ENCODE measurements at regions not wholly inside any gene's neighbourhood (a gene's known extent, or its start where the extent isn't known, plus 50 kb on each side); places are given as distances from the start of the nearest gene placed in this dataset.
A peak's percentile ranks its signal among the peaks of the same experiment; 100 is the strongest.

DNA sequence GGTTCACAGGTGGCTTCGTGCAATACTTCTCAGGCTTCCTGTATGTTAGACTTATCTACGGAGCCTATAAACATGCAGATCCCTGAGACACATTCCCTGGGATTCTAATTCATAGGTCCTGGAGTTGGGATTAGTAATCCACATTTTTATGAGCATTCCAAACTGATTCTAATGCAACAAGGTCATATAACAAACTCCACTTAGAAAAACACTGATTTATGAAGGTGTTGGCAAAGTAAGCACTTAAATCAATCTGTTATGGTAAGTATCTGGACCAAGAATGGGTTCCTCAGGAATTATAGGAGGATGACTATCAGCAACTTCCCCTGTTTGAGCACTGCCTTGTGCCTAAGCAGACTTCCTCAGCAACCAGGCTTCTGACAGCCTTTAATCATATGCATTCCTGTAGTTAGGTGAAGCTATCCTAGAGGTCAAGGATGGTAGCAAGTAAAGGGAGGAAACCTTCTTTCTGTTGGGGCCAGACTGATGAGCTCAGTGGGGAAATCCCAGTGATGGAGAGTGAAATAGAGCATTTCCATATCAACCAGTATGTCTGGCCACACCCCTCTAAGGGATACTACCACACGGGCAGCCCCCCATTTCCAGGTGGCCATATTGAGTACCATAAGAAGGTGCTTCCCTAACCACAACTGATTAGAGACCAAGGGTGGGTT, 89.6 kb downstream of the RASSF10 start:
- no peaks in the 10 kb centered on the region for H3K36me3 Mint-ChIP-seq
- DNase-seq (no peak), ATAC-seq (replicated peaks) (no peak)
- H3K27me3 Mint-ChIP-seq, result peaks cover 3 to 12% of the 10 kb centered on the region in 2 donors
- H3K27ac Mint-ChIP-seq, result no peak overlapping the region
- peaks cover 0 to 2% of the 10 kb centered on the region in 2 donors for H3K9me3 Mint-ChIP-seq
- no peak overlapping the region for H3K4me3 Mint-ChIP-seq
- H3K4me1 Mint-ChIP-seq, result no peaks in the 10 kb centered on the region

DNA sequence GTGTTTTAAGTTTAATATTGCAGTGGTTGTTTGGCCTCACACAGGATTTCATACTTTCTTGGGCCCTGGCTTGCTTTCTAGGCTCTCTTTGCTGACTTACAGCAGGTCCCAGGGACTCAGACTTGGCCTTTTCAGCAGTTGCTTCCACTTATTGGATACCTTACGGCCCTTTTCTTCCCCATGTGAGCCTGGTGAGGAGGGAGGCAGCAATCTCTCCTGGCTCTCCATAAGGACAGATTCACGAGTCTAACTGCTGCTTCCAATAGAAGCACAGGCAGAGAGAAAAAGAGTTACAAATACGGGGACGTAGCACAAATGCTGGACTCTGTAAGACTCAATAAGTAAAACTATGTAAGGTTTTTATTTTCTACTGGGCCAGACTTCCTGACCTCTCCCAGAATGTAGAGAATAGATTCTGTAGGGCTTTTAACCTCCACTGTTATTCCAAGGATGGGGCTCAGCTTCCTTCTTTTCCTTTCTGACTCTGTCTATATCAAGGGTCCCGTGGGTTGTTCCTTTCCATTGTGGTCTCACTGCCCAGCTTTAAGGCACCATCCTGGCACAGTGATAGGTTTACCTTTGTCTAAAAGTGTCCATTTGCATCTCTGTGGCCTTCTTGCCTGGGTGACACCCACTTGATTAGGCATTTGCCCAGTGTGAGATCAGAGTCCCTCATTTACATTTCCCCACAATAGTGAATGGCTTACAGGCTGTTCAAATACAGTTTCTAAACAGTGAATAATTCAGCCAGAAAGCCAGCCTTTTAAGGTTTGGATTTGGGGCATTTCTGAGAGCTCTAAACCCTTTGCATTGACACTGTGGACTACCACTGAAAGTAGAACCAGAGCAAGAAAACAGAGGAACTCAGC, 92.8 kb downstream of the RASSF10 start:
- peaks cover 24% of the 10 kb centered on the region in 2 donors for H3K27me3 Mint-ChIP-seq
- no peak for ATAC-seq (replicated peaks)
- H3K27ac Mint-ChIP-seq, result no peak overlapping the region
- H3K4me3 Mint-ChIP-seq, result no peak overlapping the region
- no peaks in the 10 kb centered on the region for H3K9me3 Mint-ChIP-seq
- H3K4me1 Mint-ChIP-seq, result peaks cover 4 to 6% of the 10 kb centered on the region in 2 donors
- no peak for DNase-seq
- no peaks in the 10 kb centered on the region for H3K36me3 Mint-ChIP-seq

DNA sequence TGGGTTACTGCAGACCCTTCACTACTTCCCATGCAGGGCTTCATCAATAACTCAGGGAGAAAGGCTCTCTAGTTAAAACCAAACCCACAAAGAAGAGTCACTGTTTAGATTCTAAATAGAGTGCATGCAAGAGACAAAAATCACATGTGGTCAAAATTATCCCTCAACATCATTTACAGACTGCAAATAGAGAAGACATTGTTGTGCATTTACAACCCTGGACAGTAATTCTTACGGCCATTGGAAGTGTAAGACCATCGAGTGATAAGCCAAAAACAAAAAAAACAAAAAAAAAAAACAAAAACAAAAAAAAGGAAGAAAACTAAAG, 93.4 kb downstream of the RASSF10 start:
- ATAC-seq (replicated peaks) (no peak), DNase-seq (no peak)
- Mint-ChIP-seq H3K4me1 (peaks cover 4 to 6% of the 10 kb centered on the region in 2 donors), H3K27me3 (peaks cover 24% of the 10 kb centered on the region in 2 donors), H3K4me3 (no peak overlapping the region), H3K36me3 (no peaks in the 10 kb centered on the region), H3K9me3 (no peaks in the 10 kb centered on the region), H3K27ac (no peak overlapping the region)

DNA sequence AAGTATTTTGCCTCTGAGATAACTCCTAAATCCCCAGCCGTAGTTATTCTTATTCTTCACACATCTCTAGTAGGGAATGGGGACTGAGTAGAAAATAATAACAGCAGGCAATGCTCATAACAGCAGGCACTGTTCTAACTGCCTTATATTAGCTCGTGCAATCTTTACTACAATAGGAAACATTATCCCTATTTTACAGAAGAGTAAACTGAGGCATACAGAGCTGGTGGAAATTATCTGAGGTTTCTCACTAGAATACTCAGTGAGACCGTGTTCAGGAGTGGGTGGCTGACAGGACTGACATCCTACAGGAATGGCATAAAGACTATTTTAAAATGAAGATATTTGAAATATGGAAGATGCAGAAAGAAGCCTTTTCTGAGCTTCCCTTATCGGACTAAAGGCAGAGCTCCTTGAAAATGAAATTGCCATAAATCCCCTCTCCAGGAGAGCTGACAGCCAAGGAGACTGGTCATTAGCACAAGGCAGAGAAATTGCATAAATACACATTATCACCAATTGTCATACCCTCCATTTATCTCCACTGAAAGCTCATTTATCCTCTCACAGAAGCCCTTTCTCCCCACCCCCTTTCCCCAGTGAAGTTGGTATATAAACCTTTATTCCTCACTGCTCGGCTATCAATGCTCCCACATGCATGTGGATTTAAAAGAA, 93.9 kb downstream of the RASSF10 start:
- H3K4me3 Mint-ChIP-seq, result no peak overlapping the region
- no peak for ATAC-seq (replicated peaks)
- no peak for DNase-seq
- peaks cover 4 to 6% of the 10 kb centered on the region in 2 donors for H3K4me1 Mint-ChIP-seq
- peaks cover 24 to 27% of the 10 kb centered on the region in 2 donors for H3K27me3 Mint-ChIP-seq
- no peak overlapping the region for H3K27ac Mint-ChIP-seq
- peaks cover 0 to 5% of the 10 kb centered on the region in 2 donors for H3K9me3 Mint-ChIP-seq
- no peaks in the 10 kb centered on the region for H3K36me3 Mint-ChIP-seq

DNA sequence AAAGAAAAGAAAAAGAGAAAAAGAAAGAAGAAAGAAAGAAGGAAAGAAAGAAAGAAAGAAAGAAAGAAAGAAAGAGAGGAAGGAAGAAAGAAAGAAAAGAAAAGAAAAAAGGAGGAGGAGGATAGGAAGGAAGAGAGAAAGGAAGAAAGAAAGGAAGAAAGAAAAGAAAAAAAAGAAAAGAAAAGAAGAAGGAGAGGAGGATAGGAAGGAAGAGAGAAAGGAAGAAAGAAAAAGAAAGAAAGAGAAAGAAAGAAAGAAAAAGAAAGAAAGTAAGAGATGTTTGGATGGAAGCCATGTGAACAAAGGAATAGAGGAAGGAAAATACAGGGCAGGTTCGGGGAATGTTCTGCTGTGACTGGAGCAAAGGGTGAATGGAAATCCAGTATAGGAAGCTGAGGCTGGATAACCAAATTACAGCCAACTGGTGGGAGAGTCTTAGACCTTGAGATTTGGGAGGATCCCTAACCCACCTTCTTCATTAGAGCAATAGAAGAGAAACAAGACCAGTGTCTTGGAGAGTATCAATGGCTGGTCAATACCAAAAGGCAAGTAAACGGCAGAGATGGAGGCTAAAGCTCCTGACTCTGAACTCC, 94.9 kb downstream of the RASSF10 start:
- Mint-ChIP-seq H3K9me3 (peaks cover 3 to 8% of the 10 kb centered on the region in 2 donors), H3K27ac (no peak overlapping the region), H3K36me3 (peaks cover 0 to 2% of the 10 kb centered on the region in 2 donors), H3K27me3 (peaks cover 24 to 27% of the 10 kb centered on the region in 2 donors), H3K4me3 (no peak overlapping the region), H3K4me1 (peaks cover 4 to 6% of the 10 kb centered on the region in 2 donors)
- no peak for DNase-seq
- ATAC-seq (replicated peaks), result no peak

DNA sequence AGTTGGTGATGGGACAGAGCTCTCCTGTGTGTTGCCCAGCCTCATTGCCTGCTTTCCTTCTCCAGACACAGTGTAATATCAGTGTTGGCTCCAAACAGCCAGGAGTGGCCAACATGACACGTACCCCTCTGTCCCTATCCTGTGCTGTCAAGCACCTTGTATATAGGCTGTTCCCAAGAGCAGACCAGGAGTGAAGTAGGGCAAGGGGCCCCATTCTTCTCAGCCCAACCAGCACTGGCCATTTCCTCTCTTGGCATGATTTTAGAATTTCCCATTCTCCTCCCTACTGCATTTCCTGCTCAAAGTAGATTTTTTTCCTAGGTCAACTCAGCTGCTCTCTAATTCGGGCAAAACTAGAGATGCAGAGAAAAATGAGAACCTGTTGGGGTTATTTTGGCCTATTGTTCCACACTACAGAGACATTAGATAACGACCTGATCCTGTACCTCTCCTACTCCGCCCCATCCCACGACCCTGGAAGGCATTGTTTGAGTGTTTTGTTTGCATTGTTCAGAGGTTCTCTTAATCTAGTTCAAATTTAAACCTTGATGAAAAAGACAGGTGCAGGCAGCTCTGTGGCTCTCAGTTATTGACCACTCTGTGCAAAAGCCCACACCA, 95.6 kb downstream of the RASSF10 start:
- H3K4me3 Mint-ChIP-seq, result no peak overlapping the region
- no peak for DNase-seq
- peaks cover 4 to 6% of the 10 kb centered on the region in 2 donors for H3K4me1 Mint-ChIP-seq
- no peak for ATAC-seq (replicated peaks)
- H3K36me3 Mint-ChIP-seq, result peaks cover 0 to 2% of the 10 kb centered on the region in 2 donors
- peaks cover 6 to 9% of the 10 kb centered on the region in 2 donors for H3K9me3 Mint-ChIP-seq
- no peak overlapping the region for H3K27ac Mint-ChIP-seq
- H3K27me3 Mint-ChIP-seq, result peaks cover 24 to 27% of the 10 kb centered on the region in 2 donors

DNA sequence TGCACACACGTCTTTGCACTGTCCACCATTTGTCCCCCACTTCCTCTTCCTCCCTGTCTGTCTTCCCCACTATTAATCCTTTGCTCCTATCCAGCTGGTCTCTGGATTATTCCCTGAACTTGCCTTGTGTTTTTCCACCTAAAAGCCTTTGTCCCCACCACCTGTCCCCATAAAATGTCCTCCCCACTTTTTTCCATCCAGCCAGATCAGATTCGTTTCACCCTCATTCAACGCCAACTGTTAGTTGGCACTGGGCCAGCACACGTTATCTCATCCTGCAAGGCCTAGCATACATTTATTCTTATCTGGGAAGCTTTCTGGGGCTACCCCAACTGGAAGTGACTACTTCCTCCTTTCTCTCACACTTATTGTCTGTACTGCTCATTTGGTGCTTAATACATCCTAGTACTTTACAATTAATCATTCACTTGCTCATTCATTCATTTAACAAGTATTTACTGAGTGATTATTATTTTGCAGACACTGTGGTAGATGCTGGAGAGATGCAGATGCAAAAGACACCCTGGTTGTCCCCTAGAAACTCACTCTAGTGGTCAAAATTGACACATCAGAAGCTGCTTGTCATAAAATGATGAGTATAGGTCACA, 96.2 kb downstream of the RASSF10 start:
- Mint-ChIP-seq H3K27ac (no peak overlapping the region), H3K27me3 (peaks cover 24 to 27% of the 10 kb centered on the region in 2 donors), H3K4me1 (peaks cover 4 to 6% of the 10 kb centered on the region in 2 donors), H3K36me3 (peaks cover 0 to 2% of the 10 kb centered on the region in 2 donors), H3K4me3 (no peak overlapping the region), H3K9me3 (peaks cover 6 to 9% of the 10 kb centered on the region in 2 donors)
- ATAC-seq (replicated peaks), result peak; percentile 67 to 83
- DNase-seq, result no peak

DNA sequence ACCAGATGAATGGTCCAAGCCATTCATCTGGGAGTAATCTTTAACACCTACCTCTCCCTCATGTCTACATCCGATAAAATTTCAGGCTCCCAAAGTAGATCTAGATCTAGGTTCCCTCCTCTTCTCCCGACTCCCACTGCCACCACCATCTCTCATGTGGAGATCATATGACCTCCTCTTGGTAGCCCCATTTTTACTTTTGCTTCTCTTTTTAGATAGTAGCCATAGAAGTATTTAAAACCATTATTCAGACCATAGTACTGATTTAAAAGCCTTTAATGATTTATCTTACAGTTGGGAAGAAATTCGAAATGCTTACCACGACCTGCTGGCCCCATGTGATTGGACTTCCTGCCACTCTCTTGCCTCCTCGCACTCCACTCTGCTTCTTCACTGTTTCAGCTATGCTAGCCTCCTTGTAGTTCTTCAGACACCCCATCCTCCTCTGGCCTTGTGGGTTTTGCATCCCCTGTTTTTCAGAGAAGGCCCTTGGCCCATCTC, 98.5 kb downstream of the RASSF10 start:
- no peak overlapping the region for H3K4me3 Mint-ChIP-seq
- H3K4me1 Mint-ChIP-seq, result peaks cover 4 to 6% of the 10 kb centered on the region in 2 donors
- peaks cover 0 to 2% of the 10 kb centered on the region in 2 donors for H3K36me3 Mint-ChIP-seq
- DNase-seq (no peak), ATAC-seq (replicated peaks) (no peak)
- H3K27me3 Mint-ChIP-seq, result peaks cover 18 to 24% of the 10 kb centered on the region in 2 donors
- H3K9me3 Mint-ChIP-seq, result peaks cover 6 to 9% of the 10 kb centered on the region in 2 donors
- no peak overlapping the region for H3K27ac Mint-ChIP-seq

DNA sequence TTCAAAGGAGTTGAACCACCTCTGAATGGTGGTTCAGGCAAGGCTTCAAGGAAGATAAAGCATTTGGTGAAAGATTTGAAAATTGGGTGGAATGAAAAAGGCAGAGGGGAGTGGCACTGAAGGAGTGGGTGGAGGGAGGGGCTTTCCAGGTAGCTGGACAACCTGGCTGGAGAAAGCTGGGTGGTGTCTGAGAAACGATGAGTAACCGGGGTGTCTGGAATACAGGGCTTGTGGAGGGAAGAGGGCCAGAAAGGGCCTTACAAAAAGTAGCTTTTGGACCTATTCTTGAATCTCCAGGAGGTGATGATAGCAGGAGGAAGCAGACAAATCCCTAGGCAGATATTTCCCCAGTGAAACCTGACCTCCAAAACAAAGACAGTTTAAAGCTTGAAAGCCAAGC, 99.3 kb downstream of the RASSF10 start:
- DNase-seq (no peak), ATAC-seq (replicated peaks) (no peak)
- peaks cover 15 to 24% of the 10 kb centered on the region in 2 donors for H3K27me3 Mint-ChIP-seq
- H3K27ac Mint-ChIP-seq, result no peak overlapping the region
- no peak overlapping the region for H3K4me3 Mint-ChIP-seq
- peaks cover 6 to 9% of the 10 kb centered on the region in 2 donors for H3K9me3 Mint-ChIP-seq
- peaks cover 0 to 2% of the 10 kb centered on the region in 2 donors for H3K36me3 Mint-ChIP-seq
- peaks cover 4 to 6% of the 10 kb centered on the region in 2 donors for H3K4me1 Mint-ChIP-seq

DNA sequence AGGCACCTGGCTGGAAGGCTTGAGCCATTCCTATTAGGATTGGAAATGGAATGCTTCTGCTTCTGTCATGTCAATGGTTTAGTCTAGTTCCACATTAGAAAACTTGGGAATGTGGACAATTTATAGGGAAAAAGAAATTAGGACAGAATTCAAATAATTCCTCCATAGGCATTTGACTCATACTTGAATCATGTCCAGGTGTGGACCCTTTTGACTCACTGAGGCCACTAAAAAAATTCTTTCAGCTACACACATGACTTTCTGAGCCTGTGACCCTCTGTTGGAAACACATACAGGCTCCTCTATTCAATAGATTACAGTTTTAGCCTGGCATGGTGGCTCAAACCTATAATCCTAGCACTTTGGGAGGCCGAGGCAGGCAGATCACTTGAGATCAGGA, 100.5 kb downstream of the RASSF10 start:
- Mint-ChIP-seq H3K9me3 (peaks cover 8 to 9% of the 10 kb centered on the region in 2 donors), H3K36me3 (peaks cover 0 to 2% of the 10 kb centered on the region in 2 donors), H3K4me3 (no peak overlapping the region), H3K27ac (no peak overlapping the region), H3K27me3 (peaks cover 13 to 15% of the 10 kb centered on the region in 2 donors), H3K4me1 (peaks cover 4 to 6% of the 10 kb centered on the region in 2 donors)
- no peak for ATAC-seq (replicated peaks)
- no peak for DNase-seq

DNA sequence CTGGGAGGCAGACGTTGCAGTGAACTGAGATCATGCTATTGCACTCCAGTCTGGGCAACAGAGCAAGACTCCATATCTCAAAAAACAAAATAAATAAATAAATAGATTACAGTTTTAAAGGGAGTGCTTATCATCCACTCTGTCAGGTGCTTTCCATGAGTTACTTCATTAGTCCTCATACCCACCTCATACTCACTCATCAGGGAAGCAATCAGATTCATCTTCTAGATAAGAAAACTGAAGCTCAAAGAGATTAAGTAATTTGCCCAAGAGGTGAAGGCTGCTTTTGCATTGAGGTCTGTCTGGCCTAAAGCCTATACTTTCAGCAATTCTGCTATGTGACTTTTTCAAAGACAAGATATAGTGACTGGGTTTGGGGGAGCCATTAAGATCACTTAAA, 101.0 kb downstream of the RASSF10 start:
- DNase-seq (no peak), ATAC-seq (replicated peaks) (no peak)
- no peak overlapping the region for H3K27ac Mint-ChIP-seq
- peaks cover 8 to 9% of the 10 kb centered on the region in 2 donors for H3K9me3 Mint-ChIP-seq
- peaks cover 10 to 12% of the 10 kb centered on the region in 2 donors for H3K27me3 Mint-ChIP-seq
- no peak overlapping the region for H3K4me3 Mint-ChIP-seq
- H3K36me3 Mint-ChIP-seq, result peaks cover 0 to 2% of the 10 kb centered on the region in 2 donors
- peaks cover 2 to 3% of the 10 kb centered on the region in 2 donors for H3K4me1 Mint-ChIP-seq

DNA sequence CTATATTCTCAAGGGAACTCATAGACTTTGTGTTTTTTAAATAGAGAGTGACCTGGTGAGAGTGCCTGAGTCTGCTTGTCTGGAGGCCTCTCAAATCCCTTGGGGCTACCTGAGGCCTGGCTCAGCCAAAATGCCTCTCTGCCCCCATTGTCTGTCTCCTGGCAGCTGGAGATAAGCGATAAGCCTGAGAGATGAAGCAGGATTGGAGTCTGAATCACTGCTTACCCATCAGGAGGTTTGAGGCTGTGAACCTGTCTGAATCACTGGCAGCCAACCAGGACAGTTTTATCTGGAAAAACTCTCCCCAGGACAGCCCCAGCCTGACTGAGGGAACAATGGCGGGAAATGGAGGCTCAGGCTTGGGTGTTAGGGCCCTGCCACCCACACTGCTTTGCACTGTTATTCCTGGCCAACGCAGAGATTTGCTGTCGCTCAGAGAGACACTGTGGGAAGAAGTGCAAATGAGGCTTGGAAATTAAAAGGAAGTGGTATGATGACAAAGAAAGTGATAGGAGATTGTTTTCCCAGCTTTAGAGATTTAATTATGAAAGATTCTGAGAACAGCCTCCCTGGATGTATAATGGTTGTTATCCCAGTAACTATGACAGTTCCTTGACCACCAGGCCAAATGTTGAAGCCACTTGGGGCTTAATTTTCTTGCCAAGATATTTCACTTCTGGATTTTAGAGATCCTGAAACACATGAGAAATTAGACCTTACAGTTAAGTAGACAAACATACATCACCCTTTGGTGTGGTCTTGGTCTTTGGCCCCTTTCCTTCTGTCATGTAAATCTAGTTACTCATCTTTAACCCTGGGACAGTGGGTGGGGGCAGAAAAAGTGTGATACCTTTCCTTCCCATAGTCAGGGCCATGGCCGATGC, 102.1 kb downstream of the RASSF10 start:
- peaks cover 0 to 3% of the 10 kb centered on the region in 2 donors for H3K27me3 Mint-ChIP-seq
- no peak for DNase-seq
- H3K36me3 Mint-ChIP-seq, result peaks cover 0 to 2% of the 10 kb centered on the region in 2 donors
- H3K27ac Mint-ChIP-seq, result no peak overlapping the region
- H3K4me1 Mint-ChIP-seq, result no peaks in the 10 kb centered on the region
- peaks cover 8 to 9% of the 10 kb centered on the region in 2 donors for H3K9me3 Mint-ChIP-seq
- no peak overlapping the region for H3K4me3 Mint-ChIP-seq
- no peak for ATAC-seq (replicated peaks)

DNA sequence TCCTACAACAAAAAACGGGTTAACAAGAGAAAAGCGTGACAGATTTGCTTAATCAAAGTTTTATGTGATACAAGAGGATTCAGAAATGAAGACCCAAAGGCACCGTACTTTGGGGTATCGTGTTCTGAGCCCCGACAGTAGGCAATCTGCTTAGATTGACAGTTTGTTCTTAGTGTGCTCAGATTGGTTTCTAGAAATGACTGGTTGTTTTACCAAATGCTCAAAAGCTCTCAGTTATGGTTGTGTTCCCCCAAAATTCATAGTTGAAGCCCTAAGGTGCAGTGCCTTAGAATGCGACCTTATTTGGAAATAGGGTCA, 102.7 kb downstream of the RASSF10 start:
- no peak overlapping the region for H3K27ac Mint-ChIP-seq
- H3K36me3 Mint-ChIP-seq, result peaks cover 0 to 2% of the 10 kb centered on the region in 2 donors
- no peak overlapping the region for H3K4me3 Mint-ChIP-seq
- no peak for ATAC-seq (replicated peaks)
- H3K9me3 Mint-ChIP-seq, result peaks cover 8 to 9% of the 10 kb centered on the region in 2 donors
- DNase-seq, result no peak
- peaks cover under 1 to 8% of the 10 kb centered on the region in 2 donors for H3K27me3 Mint-ChIP-seq
- no peaks in the 10 kb centered on the region for H3K4me1 Mint-ChIP-seq

All from stimulated activated naive B cell treated with anti-CD40 and anti-IgM and Interleukin-4, amounts not matched to agents 10 μg/mL and 1 μg/mL and 100 μg/mL, for 72 hours (primary cell).